Epithelial cell of proximal tubule (primary cell): ENCODE measurements at regions not wholly inside any gene's neighbourhood (a gene's known extent, or its start where the extent isn't known, plus 50 kb on each side); places are given as distances from the start of the nearest gene placed in this dataset.

Experiments
- DNase-seq: peaks from one replicate; pipeline ENCODE4 v3.0.0-alpha.2; 2011; ENCODE audit warnings: low read depth
- H3K4me3 ChIP-seq: 2 replicates; pipeline ENCODE4 v1.5.1; 2011; ENCODE audit warnings: low read depth, mild to moderate bottlenecking, low read length
- CTCF ChIP-seq: conservative IDR thresholded peaks from 2 replicates; pipeline ENCODE4 v1.5.1; 2012; ENCODE audit warnings: low read depth, mild to moderate bottlenecking, low read length

- no peak for DNase-seq
- no peak for TF ChIP-seq CTCF
Measured at GRCh38 chr1:19006837-19007271, 50.4 kb upstream of the IFFO2 start.

More at GRCh38 chr1:19006837-19007271, 50.4 kb upstream of the IFFO2 start:
- H3K4me3 ChIP-seq: no peak overlapping the region
